ENCODE measurements at regions not wholly inside any gene's neighbourhood (a gene's known extent, or its start where the extent isn't known, plus 50 kb on each side); places are given as distances from the start of the nearest gene placed in this dataset.
A peak's percentile ranks its signal among the peaks of the same experiment; 100 is the strongest.

- no peak for DNase-seq (ENCODE audit: low read depth)
These were observed 945.4 kb upstream of the SEMA6A start for GRCh38 chr5:117519957-117520500.

- DNase-seq (ENCODE audit: low read depth): no peak
These were observed 929.7 kb upstream of the SEMA6A start for GRCh38 chr5:117504305-117504704.

- no peak for DNase-seq (ENCODE audit: low read depth)
These were observed 923.0 kb upstream of the SEMA6A start for GRCh38 chr5:117497601-117498000.

DNA sequence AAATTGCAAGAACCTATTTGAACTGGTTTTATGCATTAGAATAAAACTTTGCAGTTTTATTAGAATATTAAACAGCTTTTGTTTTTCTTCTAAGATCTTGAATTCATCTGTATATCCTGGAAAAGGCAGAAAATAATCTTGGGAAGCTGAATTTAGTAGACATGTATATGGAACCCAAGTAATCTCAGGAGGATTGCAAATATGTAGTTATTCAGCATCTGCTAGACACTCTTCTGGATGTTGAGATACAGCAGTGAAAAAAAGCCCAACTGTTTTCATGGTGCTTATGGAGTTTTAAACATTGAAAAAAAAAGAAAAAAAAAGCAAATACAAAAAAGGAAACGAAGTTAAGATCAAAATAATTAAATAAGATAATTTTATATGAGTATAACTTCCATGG lies 922.2 kb upstream of the SEMA6A start:
- DNase-seq (ENCODE audit: low read depth): no peak

DNA sequence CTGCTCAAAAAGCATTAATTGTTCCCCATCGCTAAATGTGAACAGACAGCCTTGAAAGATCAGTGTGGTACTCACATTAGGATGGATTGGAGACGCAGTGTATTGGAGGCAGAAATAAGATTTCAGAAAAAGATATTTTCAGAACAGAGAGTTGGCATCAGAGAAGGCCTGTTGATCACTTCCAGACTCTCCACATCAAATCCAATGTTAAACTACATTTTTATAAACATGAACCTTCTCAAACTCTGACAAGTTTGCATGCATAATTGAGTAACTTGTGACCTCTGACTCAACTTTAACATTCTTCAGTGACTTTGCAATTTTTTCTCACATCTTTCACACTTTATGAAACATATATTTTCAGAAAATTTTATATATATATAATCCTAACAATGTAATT lies 919.6 kb upstream of the SEMA6A start:
- DNase-seq (ENCODE audit: low read depth): no peak

DNA sequence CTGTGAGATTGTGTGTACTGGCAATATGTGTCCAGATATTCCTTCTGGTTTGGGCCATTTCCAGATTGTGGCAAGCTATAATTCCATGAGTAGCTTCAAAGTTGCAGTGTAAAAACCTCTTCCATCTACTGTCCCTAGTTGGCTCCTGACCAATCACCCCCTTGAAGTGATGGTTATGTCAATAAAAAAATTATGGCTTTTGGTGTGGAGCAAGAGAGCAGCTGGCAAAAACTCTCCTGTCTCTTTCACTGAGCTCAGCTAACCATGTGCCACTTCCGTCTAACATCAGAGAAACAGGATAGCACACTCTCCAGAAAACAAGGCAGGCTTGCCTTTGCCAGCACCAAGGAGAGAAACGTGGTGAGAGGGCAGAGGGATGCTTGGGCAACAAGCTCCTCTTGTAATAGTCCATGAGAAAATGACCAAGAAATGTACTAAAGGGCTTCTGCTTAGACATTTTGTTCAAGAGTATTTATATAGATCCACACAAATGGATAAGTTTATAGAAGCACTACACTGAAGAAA lies 914.4 kb upstream of the SEMA6A start:
- no peak for DNase-seq (ENCODE audit: low read depth)

- no peak for DNase-seq (ENCODE audit: low read depth)
These were observed 912.9 kb upstream of the SEMA6A start for GRCh38 chr5:117487556-117487955.

GRCh38 chr5:117486879-117487391 lies 912.3 kb upstream of the SEMA6A start:
- no peak for DNase-seq (ENCODE audit: low read depth)

DNA sequence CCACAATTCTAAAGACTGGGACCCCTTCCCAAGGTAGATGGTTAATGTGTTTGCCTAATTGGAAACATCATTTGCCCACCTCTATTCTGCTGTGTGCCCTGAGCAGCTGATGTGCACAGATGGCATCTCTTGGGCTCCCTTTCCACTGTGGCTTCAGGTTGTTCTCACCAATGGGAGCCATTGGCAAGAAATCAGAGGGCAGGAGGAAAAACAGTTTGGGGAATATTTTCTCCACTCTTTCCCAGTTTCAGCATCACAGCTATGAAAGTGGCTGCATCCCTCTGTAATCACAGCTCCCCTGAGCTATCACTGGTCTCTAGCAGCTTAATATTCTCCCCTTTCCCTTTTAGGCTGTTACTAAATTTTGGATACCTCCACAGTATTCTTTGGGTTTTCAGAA lies 911.6 kb upstream of the SEMA6A start:
- DNase-seq (ENCODE audit: low read depth): no peak

GRCh38 chr5:117475919-117476318 lies 901.3 kb upstream of the SEMA6A start:
- no peak for DNase-seq (ENCODE audit: low read depth)

DNA sequence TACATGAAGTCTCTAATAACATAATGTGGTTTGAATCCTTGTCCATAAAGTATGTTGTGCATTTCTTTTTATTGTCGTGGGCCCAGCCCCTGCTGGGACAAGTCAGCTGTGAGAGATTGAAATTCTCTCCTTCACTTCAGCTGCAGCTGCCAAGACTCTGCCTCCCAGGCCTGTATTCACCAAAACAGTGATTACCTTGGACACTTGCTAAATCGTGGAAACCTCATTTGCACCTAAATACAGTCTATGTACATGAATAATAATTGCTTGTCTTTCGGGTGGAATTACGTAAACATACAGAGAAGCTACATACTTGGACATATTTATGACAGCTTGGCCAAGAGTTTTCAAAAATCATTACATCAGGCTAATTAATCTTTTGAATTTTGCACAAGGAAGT lies 898.5 kb upstream of the SEMA6A start:
- DNase-seq (ENCODE audit: low read depth): no peak

GRCh38 chr5:117463881-117464570 lies 889.4 kb upstream of the SEMA6A start:
- no peak for DNase-seq (ENCODE audit: low read depth)

GRCh38 chr5:117461966-117462365 lies 887.3 kb upstream of the SEMA6A start:
- DNase-seq (ENCODE audit: low read depth): no peak

- DNase-seq (ENCODE audit: low read depth): no peak
These were observed 886.8 kb upstream of the SEMA6A start for GRCh38 chr5:117461403-117461802.

DNA sequence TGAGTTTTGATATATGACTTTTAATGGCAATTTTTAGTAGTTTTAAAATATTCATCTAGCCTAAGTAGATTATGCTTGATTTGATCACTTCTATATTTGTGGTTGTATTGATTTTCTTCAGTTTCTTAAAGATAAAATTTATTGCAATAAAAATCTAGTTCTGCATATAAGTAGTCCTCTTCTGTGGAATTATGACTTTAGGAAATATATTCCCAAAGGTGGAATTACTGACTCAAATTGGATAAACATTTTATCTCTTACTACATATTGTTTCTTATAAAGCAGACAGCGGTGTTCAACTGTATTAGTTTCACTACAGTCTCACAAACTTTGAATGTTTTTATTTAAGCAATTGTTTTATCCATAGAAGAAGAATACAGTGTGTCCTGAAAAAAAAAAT lies 883.0 kb upstream of the SEMA6A start:
- DNase-seq (ENCODE audit: low read depth): no peak

- no peak for DNase-seq (ENCODE audit: low read depth)
These were observed 882.3 kb upstream of the SEMA6A start for GRCh38 chr5:117456866-117457470.

DNA sequence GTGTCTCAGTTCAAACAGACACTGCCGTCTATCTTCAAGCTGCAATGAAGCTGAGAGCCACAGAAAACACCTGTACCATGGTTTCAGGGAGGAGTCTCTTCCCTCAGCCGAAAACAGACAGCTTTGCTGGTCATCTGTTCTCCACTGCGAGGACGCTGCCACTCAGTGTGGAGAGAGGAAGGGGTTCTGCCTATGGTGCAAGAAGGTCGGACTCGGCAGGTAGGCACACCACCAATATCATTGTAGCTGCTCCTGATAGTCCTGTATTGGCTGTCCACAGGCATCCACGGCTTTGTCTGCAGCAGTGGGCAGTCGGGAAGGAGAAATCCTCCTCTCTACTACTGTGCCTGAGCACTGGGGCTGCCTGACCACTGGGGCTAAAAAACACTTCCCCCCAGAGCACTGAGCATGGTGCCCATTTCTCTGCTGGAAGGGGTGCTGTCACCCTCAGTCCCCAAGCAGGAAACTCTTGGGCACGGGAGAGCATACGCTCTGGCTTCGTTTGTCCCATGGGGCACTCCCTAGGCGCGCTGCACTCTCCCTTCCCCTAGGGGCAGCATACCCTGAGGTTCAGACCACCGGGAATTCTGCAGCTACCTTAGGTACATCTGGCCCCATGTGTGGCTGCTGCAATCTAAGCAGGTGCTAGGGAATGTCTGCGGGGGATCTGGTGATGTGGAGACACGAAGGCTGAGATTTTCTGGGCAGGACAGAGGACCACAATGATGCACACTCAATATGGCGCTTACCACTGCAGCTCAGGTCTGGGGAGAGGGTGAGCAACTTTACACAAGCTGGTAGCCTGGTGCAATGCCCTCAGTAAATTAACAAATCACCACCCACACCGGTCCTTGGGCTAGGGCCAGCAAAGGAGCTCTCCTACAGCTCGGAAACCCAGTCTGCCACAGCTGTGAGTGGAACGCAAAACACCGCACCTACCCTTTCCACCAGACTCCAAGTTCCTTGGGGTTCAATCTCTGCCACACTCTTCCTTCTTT lies 880.9 kb upstream of the SEMA6A start:
- no peak for DNase-seq (ENCODE audit: low read depth)

- DNase-seq (ENCODE audit: low read depth): peak; percentile 1
These were observed 880.1 kb upstream of the SEMA6A start for GRCh38 chr5:117454716-117455212.

DNA sequence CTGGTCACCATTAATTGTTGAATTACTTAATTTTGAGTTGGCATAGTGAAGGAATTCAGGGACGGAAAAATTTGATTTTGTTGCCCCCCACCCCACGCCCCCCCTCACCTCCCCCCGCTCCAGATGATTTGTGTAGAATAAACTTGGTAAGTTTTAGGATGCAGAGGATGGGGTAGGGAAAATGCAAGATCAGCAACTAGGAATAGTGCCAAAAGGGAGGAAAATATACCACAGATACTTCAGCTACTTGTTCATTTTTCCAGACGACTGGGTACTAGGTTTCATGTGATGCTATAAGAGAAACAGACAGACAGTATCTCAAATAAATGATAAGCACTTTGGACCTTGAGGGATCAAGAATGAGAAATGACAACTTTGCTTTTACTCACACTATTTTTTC lies 862.2 kb upstream of the SEMA6A start:
- no peak for DNase-seq (ENCODE audit: low read depth)

DNA sequence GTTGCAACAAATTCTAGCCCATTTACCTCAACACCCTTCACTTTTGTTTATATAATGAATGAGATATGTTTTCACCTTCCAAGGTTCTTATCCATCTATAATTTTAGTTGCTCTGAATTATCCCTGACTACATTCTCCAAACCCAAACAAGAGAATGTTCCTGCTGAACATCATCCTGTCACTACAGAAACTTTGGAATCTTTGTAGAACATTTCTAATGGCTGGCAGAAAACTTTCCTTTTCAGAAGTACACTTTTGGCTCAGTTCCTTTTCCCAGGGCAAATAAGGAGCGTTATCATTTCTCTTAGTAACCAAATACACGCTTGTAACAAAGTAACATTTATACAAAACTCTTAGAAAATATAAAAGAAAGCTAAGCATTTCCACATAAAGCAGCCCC lies 860.6 kb upstream of the SEMA6A start:
- no peak for DNase-seq (ENCODE audit: low read depth)

- no peak for DNase-seq (ENCODE audit: low read depth)
These were observed 859.6 kb upstream of the SEMA6A start for GRCh38 chr5:117434254-117434653.

GRCh38 chr5:117433818-117434217 lies 859.2 kb upstream of the SEMA6A start:
- no peak for DNase-seq (ENCODE audit: low read depth)

Data from M059J (cell line).